NCI-H146 treated with DMSO at 0.1 percent for 48 hours (cell line): ENCODE measurements at regions not wholly inside any gene's neighbourhood (a gene's known extent, or its start where the extent isn't known, plus 50 kb on each side); places are given as distances from the start of the nearest gene placed in this dataset.
"Not testable (repeated sequence)": the region's sequence is repeated elsewhere in the genome, so short reads cannot be mapped to it uniquely, and the experiment has no call there.

Source experiments
- DNase-seq: peaks from one replicate; lab custom pipeline; 2025; ENCODE audit not compliant: unreplicated experiment; lab: John Stamatoyannopoulos, UW

DNA sequence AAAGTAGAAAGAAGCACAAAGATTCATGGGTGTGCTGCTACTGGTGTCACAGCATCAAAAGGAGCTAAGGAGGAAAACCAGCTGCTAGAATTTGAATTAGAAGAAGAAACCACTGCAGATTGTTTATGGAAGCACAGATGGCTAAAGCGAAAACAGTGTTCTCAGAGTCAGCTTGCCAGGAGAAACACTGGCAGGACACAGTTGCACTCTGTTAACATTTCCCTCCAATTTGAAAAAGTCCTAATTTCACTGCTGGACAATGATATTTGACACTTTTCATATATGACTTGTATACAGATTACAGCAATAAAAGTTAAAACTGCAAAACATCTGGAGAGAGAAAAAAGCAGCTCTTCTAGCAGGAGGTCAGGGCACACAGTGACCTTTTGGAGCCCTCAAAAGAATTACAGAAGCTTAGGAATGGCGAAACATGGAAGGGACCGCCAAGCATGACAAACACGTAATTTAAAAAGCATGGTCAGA is 314.5 kb downstream of the COL12A1 start:
- DNase-seq = no peak

DNA sequence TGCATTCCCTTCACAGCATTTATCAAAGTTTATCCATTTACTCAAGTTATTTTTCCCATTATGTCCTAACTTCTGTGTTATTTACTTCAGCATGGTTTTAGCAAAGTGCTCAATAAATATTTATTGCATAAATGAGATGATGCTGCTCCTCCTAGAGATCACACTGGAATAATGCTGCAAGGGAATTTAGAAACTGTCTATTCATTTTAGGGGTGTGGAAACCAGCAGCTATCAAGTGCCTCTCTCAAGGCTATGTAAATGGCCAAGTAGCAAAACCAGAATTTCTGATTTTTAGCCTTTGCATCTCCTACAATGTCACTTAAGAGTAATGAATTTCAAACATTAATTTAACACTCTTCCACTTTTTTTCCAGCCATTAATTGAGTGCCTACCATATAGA is 316.2 kb downstream of the COL12A1 start:
- DNase-seq = no peak

DNA sequence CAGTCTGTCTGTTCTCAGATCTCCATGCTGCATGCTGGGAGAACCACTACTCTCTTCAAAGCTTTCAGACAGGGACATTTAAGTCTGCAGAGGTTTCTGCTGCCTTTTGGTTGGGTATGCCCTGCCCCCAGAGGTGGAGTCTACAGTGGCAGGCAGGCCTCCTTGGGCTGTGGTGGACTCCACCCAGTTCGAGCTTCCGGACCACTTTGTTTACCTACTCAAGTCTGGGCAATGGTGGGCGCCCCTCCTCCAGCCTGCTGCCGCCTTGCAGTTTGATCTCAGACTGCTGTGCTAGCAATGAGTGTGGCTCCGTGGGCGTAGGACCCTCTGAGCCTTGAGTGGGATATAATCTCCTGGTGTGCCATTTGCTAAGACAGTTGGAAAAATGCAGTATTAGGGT is 317.1 kb downstream of the COL12A1 start:
- not testable (repeated sequence) for DNase-seq

DNA sequence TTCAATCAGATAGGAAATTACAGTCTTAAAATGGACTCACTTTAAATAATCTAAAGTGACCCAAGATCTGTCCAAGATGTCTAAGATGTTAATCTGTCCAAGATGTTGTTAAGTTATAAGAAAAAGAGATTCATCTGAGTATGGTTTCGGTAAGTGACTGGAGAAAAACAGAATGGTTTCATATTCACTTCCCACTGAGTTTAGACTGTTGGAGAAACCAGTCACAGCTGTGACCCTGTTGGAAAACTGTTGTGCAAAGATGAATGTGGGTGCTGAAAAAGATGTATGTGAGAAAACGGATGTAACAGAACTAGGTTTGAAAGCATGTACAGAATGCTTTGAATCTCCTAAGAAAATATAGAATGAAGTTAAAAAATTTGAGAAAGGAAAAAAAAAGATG is 325.9 kb downstream of the COL12A1 start:
- DNase-seq = no peak

DNA sequence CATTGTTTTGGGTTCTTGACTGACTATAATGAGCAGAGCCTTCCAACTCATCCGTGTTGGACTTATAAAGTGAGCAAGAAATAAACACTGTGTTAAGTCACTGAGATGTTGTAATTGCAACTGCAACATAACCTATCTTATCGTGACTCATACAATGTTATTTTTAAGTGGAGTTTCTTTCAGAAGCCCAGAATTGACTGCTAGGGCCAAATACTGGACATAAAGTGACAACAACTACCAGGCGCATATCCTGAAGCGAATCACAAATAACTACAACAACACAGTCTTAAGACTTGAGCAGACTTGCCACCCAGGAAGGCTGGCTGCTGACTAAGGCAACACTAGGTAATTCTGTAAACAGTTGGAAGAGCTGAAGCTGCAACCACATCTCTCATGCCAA is 326.6 kb downstream of the COL12A1 start:
- no peak for DNase-seq

DNA sequence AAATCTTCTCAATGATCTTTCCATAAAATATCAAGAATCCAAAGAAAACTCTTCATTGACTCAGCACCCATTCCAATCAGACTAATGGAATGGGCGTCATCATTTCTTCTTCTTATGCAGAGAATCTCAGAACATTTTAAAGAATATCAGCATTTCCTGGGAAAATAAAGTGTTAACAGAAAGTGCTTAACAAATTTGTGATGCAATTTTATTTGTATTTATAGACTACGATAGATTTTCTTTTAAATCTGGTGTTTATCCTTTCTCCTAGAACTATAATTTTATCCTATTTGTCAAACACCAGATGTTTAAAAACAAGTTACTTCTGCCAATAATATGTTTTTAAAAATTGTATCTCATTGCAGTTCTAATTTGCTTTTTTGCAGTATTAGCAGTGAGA is 330.7 kb downstream of the COL12A1 start:
- DNase-seq = no peak

DNA sequence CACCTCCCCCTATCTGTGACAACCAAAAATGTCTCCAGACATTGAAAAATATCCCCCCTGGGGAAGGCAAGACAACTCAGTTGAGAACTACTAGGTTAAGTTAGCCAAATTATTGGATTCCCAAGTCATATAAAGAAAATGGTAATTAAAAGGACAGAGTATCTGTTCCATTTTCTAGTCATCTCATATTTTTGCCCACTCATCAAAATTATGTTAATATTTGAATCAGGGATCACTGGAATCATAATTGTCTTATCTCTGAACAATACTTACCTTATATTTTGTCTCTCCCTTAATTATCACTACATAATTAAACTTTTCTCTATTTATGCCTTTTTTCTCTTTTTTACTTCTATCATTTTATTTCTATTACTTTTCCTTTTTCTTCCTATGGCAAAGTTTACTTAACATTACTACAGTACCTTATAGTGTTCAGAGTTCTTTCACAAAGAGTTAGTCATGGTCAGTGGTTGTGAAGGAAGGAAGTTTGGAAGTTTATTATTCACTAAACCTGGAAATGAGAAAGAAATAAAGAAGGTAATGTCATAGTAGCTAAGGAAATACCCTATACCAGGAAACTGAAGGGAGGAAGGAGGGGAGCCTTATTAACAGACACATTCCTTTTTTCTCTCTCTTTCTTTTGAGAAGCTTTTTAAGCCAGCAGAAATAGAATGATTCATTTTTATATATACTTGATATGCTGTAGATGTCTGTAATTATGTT is 332.9 kb downstream of the COL12A1 start:
- no peak for DNase-seq

DNA sequence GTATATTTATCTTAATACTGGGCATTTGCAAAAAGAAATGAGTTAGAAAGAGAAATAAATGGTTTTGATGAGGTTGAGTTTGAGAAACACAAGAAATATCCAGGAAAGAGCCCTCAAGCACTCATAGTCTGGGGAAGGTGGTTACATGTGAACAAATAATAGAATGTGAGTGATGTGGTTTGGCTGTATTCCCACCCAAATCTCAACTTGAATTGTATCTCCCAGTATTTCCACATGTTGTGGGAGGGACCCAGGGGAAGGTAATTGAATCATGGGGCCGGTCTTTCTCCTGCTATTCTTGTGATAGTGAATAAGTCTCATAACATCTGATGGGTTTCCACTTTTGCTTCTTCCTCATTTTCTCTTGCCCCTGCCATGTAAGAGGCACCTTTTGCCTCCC is 334.1 kb downstream of the COL12A1 start:
- no peak for DNase-seq

DNA sequence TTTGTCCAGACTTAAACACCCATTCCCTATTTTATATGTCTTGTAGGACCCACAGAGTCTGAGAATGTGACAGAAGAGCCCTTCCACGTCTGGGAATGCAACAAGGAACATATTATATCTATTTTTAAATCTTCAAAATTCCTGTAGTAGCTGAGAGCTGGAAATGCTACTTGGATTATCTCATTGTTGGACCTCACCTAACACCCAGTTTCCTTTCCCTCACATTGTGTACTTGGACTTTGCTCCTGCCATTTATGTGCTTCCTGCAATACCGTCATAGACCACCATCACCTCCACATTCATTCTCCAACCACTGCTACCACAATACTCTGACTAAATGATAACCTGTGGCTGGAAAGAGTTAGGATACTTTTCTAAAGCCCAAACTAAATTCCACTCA is 335.4 kb downstream of the COL12A1 start:
- DNase-seq = no peak

DNA sequence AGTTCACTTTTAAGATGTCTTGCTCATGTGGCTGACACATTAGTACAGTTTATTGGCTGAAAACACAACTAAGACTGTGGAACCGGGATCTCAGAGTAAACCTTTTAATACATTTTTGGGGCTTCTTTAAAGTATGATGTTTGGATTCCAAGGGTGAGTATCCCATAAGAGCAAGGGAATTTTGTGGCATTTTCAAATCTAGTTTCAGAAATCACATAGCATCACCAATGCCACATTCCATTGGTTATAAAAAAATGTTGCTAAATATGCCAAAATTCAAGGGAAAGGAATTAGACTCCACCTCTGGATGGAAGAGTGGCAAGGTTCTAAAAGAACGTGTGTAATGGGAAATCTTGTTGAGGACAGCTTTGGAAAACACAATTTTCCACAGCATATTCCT is 338.6 kb downstream of the COL12A1 start:
- DNase-seq = no peak

DNA sequence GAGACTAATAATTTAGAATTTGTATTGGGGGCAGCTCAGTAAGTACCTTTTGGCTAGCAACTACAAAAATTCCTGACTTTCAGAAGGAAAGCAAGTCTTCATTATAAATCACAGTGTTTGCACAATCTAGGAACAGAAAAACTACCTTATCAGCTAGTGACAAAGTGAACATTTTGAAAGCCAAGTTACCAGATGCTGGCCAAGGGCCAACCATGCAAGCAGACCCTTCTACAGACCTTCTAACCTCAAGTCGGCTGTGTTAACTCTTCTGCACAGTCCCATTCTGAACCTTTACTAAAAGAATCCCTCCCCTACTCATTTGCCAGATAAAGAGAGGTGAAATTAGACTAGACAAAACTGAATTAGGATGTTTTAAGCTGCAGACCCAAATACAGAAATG is 341.9 kb downstream of the COL12A1 start:
- no peak for DNase-seq

DNA sequence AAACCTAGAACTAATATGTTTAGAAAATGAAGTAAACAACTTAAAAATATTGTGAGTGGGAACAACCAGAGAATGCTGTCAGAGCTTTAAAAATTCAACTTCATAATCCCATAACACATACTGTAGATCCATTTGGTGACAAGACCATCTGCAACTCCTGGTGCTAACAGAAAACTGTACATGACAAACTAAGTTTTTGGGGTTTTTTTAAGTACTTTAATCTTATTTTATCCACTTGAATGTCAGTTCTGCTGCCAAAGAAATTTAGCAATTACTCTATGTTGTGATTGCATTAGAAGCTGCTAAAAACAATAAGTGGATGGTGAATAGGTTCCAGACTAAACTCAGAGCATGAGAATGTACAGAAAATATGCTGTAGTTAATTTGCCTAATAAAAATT is 345.4 kb downstream of the COL12A1 start:
- no peak for DNase-seq

DNA sequence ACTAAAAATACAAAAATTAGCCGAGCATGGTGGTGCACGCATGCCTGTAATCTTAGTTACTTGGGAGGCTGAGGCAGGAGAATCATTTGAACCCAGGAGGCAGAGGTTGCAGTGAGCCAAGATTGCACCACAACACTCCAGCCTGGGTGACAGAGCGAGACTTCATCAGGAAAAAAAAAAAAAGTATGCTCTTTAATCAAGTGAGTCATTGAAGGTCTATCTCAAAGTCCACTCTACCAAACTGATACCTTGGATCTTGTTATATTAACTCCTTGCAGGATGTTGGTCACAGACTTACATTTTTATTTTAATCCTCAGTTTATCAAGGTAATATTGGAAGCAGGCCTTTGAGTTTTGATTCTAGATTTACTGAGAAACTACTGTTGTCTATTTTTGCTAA is 348.7 kb downstream of the COL12A1 start:
- no peak for DNase-seq

DNA sequence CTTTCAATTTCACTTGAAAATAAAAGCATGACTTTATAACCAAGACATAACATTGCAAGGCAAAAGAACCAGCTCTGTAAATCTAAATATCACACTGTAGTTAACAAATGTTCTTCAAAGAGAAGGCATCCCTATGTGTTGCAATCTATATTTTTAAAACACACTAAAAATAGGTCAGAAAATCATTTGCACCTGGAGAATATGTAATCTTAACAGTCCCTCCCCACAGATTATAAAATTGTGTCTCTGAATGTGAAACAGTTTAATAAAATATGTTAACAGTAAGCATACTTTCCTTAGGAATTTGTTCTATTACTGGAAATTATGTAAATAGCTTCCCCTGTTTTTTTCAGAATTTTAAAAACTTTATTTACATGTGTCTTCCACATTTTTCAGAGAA is 351.9 kb downstream of the COL12A1 start:
- DNase-seq = no peak

DNA sequence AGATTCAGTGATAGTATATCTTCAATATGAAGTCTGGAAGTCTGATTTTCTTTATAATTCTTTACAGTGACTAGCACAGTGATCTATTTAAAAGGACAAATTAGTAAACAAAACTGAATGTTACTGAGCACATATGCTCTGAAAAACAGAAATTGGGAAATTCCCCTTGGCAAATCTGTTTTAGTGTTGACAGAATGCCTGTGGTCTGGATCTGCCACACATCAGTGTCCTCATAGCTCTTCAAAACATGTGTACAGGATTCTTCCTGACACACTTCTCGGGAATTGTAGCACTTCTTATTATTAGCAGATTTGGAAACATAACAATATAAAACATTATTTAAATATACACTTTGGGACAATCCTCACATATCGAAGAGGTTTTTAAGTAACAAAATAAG is 354.3 kb downstream of the COL12A1 start:
- no peak for DNase-seq

DNA sequence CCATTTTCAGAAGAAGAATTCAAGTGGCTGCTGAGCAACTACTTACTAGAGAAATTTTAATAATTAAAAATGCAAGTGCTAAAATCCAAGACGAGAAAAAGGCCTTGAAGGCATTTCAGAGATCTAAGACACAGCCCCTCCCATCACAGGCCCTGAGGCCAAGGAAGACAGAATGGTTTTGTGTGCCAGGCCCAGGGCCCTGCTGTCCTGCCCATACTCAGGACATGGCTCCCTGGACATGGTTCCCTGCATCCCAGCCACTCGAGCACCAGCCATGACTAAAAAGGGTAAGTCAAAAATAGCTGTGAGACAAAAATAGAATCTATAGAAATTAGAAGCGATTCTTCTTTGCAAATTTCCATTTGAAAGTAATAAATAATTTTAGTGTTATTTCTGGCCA is 364.9 kb downstream of the COL12A1 start:
- no peak for DNase-seq

DNA sequence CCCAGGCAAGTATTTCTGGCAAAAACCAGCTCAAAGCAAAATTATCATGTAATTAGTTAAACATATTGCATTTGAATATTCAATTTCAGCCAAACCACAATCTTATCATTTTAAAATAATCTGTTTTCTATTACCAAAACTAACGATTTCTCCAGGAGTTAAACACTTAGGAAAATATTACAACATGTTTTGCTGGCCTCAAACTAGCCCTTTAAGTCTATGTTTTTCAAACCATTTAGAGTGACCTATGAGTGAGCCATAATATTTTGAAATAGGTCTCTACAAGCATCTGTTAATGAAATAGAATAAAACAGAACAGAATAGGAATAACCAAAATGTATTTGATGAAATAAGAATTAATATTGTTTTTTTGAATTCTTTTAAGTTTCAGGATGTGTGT is 370.9 kb downstream of the COL12A1 start:
- DNase-seq = no peak

DNA sequence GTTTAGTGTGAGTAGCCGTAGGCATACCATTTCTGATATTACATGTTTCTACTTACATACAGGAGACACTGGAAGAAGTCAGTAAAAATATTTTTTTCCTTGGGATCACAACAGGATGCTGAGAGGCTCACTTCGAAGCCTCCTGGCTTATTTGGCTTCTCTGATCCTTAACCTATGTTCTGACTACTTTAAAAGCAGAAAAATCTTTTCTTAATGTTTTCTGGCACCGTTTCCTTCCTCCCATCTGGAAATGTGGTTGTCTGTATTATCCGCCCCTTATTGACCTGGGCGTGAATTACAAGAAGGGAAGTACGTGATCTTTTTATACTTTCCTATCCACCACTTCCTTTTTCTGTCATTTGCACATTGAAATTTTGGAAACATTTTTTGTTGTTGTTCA is 379.6 kb downstream of the COL12A1 start:
- DNase-seq = no peak

DNA sequence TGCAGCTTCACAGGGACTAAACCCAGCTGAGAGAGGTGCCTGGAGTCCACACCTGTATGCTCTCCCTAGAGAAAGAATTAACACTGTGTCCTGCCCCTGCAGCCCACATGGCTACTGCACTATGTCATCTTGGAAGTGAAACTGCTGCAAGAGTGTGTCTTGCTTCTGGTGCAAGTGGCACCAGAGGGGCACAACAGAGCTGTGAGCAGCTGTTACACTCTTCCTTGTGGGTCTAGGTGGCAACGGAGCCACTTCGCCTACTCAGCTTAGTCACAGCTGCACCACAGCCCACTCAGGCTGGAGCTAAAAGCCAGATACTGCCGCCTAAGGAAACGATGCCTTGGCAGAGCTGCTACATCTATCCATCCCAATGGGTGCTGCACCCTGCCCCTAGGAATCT is 391.4 kb downstream of the COL12A1 start:
- DNase-seq = no peak

DNA sequence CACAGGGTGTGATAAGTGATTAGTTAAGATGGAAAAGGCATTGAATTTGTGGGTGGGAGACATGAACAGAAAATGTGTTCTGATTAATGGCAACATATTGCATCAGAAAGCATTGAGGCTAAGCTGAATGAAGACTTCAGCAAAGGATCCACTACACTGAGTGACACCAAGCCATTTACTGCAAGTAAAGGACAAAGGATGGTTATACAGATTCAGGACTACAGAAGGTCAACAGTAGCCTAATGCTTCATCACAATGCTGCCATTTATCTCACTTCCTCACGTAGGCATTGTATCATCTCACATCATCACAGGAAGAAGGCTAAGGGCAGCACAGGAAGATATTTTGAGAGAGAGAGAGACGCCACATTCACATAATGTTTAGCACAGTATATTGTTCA is 398.2 kb downstream of the COL12A1 start:
- DNase-seq = no peak

DNA sequence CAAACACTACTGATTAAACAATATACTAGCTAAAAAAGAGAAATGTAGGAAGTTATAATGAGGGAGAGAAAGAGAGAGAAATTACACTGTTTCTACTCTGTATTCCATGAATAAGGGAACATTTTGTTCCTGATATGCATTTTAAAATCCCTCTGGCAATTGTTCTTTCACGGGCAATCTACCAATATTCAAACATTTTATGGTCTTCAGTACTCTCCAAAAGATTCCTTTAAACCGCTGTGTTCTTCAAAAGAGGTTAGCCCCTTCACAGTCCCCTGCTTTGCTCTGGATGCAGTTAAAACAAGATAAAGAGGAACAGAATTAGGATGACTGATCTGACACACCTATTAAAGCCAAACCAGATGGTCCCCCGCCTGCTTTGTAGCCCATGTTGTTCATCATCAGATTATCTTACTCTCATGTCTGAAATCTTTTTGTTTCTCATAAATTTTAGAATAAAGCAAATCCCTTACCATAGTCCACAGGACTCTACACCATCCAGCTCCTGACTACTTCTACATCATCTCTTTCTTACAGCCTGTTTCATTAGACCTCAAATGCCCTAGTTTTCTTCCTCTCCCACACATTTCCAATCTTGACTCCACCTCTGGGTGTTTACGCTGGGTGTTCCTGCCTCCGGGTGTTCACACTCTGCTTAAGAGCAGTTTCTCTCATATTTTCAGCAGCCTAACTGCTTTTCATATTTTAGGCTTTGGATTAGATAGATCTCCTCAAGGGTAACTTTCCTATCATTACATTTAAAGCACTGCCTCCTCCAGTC is 399.7 kb downstream of the COL12A1 start:
- DNase-seq = no peak

DNA sequence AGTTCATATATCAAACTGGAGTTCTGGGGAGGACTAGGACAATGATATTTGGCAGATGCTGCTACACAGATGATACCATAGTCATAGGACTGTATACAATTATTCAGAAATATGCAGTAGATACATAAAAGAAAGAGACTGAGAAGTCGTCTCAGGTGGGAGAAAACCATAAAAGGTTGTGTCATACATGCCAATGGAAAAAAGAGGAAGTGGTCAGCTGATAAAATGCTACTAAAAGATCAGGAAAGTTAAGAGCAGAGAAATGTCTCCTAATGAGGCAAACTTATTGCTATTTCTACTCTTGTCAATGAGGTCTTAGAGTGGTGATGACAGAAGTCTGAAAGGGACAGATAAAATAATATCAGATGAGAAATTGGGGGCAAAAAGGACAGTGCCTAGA is 407.6 kb downstream of the COL12A1 start:
- DNase-seq = no peak

DNA sequence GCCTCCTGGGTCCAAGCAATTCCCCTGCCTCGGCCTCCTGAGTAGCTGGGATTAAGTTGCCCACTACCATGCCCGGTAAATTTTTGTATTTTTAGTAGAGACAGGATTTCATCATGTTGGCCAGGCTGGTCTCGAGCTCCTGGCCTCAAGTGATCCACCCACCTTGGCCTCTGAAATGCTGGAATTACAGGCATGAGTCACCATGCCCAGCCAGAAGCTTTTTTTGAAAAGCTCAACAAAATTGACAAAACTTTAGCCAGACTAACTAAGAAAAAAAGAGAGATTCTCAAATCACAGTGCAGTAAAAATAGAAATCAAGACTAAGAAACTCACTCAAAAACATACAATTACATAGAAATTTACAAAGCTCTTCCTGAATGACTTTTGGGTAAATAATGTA is 420.6 kb downstream of the COL12A1 start:
- DNase-seq = no peak
